DOHH2 (cell line): ENCODE measurements at regions not wholly inside any gene's neighbourhood (a gene's known extent, or its start where the extent isn't known, plus 50 kb on each side); places are given as distances from the start of the nearest gene placed in this dataset.

ENCODE experiments used
- H3F3A ChIP-seq: fragments of 200-600 bp; sonication (generic), shearing (Covaris generic); 2 replicates; pipeline ENCODE4 v1.6.0; 2016; ENCODE audit warnings: antibody characterized with exemption, mild to moderate bottlenecking; ENCODE audit not compliant: control insufficient read depth, insufficient read depth
- H3K27ac ChIP-seq: fragments of 200-600 bp; sonication (generic); 2 replicates; pipeline ENCODE4 v1.5.1; 2014; ENCODE audit warnings: low read depth, mild to moderate bottlenecking, low read length, moderate library complexity
- H3K27me3 ChIP-seq: fragments of 200-600 bp; sonication (generic); 2 replicates; pipeline ENCODE4 v1.6.1; 2014; ENCODE audit warnings: mild to moderate bottlenecking, low read length, mixed read lengths; ENCODE audit not compliant: control insufficient read depth
- H3K36me3 ChIP-seq: fragments of 200-600 bp; sonication (generic); 2 replicates; pipeline ENCODE4 v1.6.1; 2014; ENCODE audit warnings: mild to moderate bottlenecking, low read length, moderate library complexity, mixed read lengths; ENCODE audit not compliant: control insufficient read depth
- H3K4me1 ChIP-seq: fragments of 200-600 bp; sonication (generic); 2 replicates; pipeline ENCODE4 v1.6.1; 2014; ENCODE audit warnings: mild to moderate bottlenecking, low read length, mixed read lengths; ENCODE audit not compliant: control insufficient read depth
- H3K4me2 ChIP-seq: fragments of 200-600 bp; sonication (generic); 2 replicates; pipeline ENCODE4 v1.6.0; 2014; ENCODE audit warnings: mild to moderate bottlenecking, low read length, moderate library complexity
- H3K4me3 ChIP-seq: fragments of 200-600 bp; sonication (generic); 2 replicates; pipeline ENCODE4 v1.5.1; 2014; ENCODE audit warnings: mild to moderate bottlenecking, low read length, mixed read lengths
- H3K79me2 ChIP-seq: fragments of 200-600 bp; sonication (generic); 2 replicates; pipeline ENCODE4 v1.6.1; 2014; ENCODE audit warnings: mild to moderate bottlenecking, low read length, mixed read lengths; ENCODE audit not compliant: control insufficient read depth
- H3K9me2 ChIP-seq: fragments of 200-600 bp; sonication (generic); replicated peaks from 2 replicates; pipeline ENCODE4 v1.6.1; 2014; ENCODE audit warnings: mild to moderate bottlenecking, low read length, mixed read lengths; ENCODE audit not compliant: control insufficient read depth
- H3K9me3 ChIP-seq: fragments of 200-600 bp; sonication (generic); 2 replicates; pipeline ENCODE4 v1.6.1; 2014; ENCODE audit warnings: antibody characterized with exemption, low read length, mixed read lengths; ENCODE audit not compliant: control insufficient read depth, insufficient read depth
- H4K20me1 ChIP-seq: fragments of 200-600 bp; sonication (generic); 2 replicates; pipeline ENCODE4 v1.6.0; 2014; ENCODE audit warnings: low read depth, mild to moderate bottlenecking, antibody characterized with exemption, low read length, moderate library complexity; ENCODE audit not compliant: control insufficient read depth, insufficient read depth
- EZH2phosphoT487 ChIP-seq: fragments of 200-600 bp; sonication (generic); IDR thresholded peaks from 2 replicates; pipeline ENCODE4 v1.6.1; 2017; ENCODE audit warnings: borderline replicate concordance, mild to moderate bottlenecking, antibody characterized with exemption, low read length, moderate library complexity, mixed read lengths
- TF ChIP-seq, protein P1 (sequence below): fragments of 200-600 bp; sonication (generic); IDR thresholded peaks from one replicate; pipeline ENCODE4 v1.5.1; 2014; ENCODE audit warnings: antibody characterized with exemption, mild to moderate bottlenecking, low read depth, low read length; ENCODE audit not compliant: poor library complexity, severe bottlenecking

DNA sequence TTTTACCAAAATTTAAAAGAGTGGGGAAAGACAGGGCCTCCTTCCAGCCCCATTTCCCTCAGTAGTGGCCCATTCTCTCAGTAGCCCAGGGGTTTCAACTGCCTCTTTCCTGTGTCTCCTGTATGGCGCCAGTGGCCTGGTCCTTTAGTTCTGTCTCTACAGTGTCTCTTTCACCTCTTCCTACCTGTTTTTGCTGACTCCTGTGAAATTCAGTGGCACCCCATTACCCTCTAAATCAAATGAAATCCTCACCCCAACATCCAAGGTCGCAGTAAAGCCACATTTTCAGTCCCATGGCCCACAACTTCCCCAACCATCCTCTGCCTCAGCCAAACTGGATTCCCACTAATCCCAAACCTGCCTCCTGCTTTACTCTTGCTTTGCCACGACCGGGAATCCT lies 200.7 kb downstream of the IPMK start:
- H3K9me3 ChIP-seq = no peaks in the 10 kb centered on the region
- H3K9me2 ChIP-seq = no peaks in the 10 kb centered on the region
- no peaks in the 10 kb centered on the region for H4K20me1 ChIP-seq
- H3K4me2 ChIP-seq = no peak overlapping the region
- H3K4me1 ChIP-seq = no peaks in the 10 kb centered on the region
- H3K27ac ChIP-seq = no peak overlapping the region
- H3F3A ChIP-seq = no peaks in the 10 kb centered on the region
- H3K4me3 ChIP-seq = no peak overlapping the region
- no peaks in the 10 kb centered on the region for H3K79me2 ChIP-seq
- TF ChIP-seq EZH2phosphoT487 = no peak
- TF ChIP-seq, protein P1, sequence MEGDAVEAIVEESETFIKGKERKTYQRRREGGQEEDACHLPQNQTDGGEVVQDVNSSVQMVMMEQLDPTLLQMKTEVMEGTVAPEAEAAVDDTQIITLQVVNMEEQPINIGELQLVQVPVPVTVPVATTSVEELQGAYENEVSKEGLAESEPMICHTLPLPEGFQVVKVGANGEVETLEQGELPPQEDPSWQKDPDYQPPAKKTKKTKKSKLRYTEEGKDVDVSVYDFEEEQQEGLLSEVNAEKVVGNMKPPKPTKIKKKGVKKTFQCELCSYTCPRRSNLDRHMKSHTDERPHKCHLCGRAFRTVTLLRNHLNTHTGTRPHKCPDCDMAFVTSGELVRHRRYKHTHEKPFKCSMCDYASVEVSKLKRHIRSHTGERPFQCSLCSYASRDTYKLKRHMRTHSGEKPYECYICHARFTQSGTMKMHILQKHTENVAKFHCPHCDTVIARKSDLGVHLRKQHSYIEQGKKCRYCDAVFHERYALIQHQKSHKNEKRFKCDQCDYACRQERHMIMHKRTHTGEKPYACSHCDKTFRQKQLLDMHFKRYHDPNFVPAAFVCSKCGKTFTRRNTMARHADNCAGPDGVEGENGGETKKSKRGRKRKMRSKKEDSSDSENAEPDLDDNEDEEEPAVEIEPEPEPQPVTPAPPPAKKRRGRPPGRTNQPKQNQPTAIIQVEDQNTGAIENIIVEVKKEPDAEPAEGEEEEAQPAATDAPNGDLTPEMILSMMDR = no peak
- no peaks in the 10 kb centered on the region for H3K36me3 ChIP-seq
- peaks cover 5% of the 10 kb centered on the region for H3K27me3 ChIP-seq

DNA sequence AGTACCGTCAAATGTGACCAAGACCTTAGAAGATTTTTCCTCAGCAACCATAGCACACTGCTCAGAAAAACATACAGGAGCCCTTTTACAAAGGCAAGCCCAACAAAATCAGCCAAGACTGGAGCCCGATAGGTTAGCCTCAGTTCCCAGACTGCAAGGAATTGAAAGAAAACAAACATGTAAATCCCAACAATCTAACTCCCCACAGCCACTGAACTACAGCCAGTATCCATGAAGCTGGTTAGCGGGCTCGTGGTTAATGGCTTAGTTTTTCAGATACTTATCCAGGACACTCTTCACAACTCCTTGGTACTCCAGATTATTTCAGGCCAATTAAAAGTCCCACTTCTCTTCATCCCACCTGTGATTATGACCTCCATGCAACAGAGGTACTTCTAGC lies 201.6 kb downstream of the IPMK start:
- no peak overlapping the region for H3K4me2 ChIP-seq
- no peak overlapping the region for H3K4me3 ChIP-seq
- no peaks in the 10 kb centered on the region for H3F3A ChIP-seq
- H3K79me2 ChIP-seq = no peaks in the 10 kb centered on the region
- no peak overlapping the region for H3K27ac ChIP-seq
- no peaks in the 10 kb centered on the region for H4K20me1 ChIP-seq
- H3K36me3 ChIP-seq = no peaks in the 10 kb centered on the region
- no peak for TF ChIP-seq EZH2phosphoT487
- TF ChIP-seq, protein P1 = no peak
- no peaks in the 10 kb centered on the region for H3K4me1 ChIP-seq
- peaks cover 5% of the 10 kb centered on the region for H3K27me3 ChIP-seq
- no peaks in the 10 kb centered on the region for H3K9me3 ChIP-seq
- no peaks in the 10 kb centered on the region for H3K9me2 ChIP-seq

DNA sequence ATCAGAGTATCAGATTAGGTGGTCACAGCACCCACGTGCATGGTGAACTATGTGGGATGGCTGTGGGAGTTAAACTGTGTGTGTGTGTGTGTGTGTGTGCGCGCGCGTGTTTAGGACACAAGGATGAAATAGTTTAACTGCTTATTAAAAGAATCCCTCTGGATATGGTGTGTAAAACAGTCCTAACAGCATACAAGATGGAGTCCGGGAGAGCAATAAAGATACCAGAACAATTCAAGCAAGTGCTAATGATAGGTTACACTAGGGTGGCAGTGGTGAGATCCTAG lies 202.2 kb downstream of the IPMK start:
- Histone ChIP-seq H3K4me1 (no peaks in the 10 kb centered on the region), H3K27ac (no peak overlapping the region), H3K4me3 (no peak overlapping the region), H3K36me3 (no peaks in the 10 kb centered on the region), H3K27me3 (peaks cover 5% of the 10 kb centered on the region), H3K4me2 (no peak overlapping the region), H3K9me3 (no peaks in the 10 kb centered on the region), H3K9me2 (no peaks in the 10 kb centered on the region), H3K79me2 (no peaks in the 10 kb centered on the region), H3F3A (no peaks in the 10 kb centered on the region), H4K20me1 (no peaks in the 10 kb centered on the region)
- TF ChIP-seq, protein P1 = no peak
- TF ChIP-seq EZH2phosphoT487 = no peak
